ENCODE measurements at regions not wholly inside any gene's neighbourhood (a gene's known extent, or its start where the extent isn't known, plus 50 kb on each side); places are given as distances from the start of the nearest gene placed in this dataset.
"Not testable (repeated sequence)": the region's sequence is repeated elsewhere in the genome, so short reads cannot be mapped to it uniquely, and the experiment has no call there.

DNA sequence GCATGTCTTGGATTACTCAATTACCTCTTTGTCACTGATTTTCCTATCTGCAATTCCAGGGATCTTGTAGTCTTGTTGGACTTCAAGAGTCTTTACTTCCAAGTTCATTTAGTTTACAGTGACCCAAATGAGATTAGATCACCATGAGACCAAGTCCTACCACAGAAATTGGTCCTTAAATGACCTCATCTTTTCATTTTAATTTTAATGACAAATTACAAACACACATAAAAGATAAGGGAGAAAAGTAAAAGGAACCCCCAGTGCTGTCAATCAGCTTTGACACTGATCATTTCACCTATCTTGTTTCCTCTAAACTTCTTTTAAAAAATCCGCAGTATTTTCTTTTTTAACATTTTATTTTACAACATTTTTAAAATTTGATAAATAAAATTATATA lies 54.9 kb upstream of the FYN start:
- Mint-ChIP-seq H3K9me3 (peaks cover 15% of the 10 kb centered on the region), H3K36me3 (ENCODE audit: low read depth) (no peaks in the 10 kb centered on the region), H3K27me3 (ENCODE audit: insufficient read depth) (peaks cover 15% of the 10 kb centered on the region), H3K4me1 (peaks cover 11% of the 10 kb centered on the region), H3K27ac (no peak overlapping the region), H3K4me3 (no peak overlapping the region)
- 100% methylated on average over 1 of the region's 1 CpG; no CpG with 5 or more reads in 1 of the 2 experiments for WGBS, 2 experiments (ENCODE audit: insufficient coverage in 1 of 2, insufficient read length in 1 of 2)
- Histone ChIP-seq H3K27me3 (ENCODE audit: control insufficient read depth, insufficient read depth, low read length, poor library complexity, severe bottlenecking) (no peaks in the 10 kb centered on the region), H3K36me3 (ENCODE audit: control insufficient read depth, insufficient read depth, low read length) (no peaks in the 10 kb centered on the region), H3K9ac (ENCODE audit: extremely low read depth, low read length, poor library complexity, severe bottlenecking) (no peak overlapping the region), H3K27ac (ENCODE audit: low read depth, low read length) (no peak overlapping the region), H3K4me3 (ENCODE audit: low read length) (no peak overlapping the region), H3K4me1 (ENCODE audit: control insufficient read depth, insufficient read depth, low read length) (peaks cover 5% of the 10 kb centered on the region), H3K9me3 (ENCODE audit: control insufficient read depth, low read length) (peaks cover 6% of the 10 kb centered on the region)
- TF ChIP-seq, protein P1, sequence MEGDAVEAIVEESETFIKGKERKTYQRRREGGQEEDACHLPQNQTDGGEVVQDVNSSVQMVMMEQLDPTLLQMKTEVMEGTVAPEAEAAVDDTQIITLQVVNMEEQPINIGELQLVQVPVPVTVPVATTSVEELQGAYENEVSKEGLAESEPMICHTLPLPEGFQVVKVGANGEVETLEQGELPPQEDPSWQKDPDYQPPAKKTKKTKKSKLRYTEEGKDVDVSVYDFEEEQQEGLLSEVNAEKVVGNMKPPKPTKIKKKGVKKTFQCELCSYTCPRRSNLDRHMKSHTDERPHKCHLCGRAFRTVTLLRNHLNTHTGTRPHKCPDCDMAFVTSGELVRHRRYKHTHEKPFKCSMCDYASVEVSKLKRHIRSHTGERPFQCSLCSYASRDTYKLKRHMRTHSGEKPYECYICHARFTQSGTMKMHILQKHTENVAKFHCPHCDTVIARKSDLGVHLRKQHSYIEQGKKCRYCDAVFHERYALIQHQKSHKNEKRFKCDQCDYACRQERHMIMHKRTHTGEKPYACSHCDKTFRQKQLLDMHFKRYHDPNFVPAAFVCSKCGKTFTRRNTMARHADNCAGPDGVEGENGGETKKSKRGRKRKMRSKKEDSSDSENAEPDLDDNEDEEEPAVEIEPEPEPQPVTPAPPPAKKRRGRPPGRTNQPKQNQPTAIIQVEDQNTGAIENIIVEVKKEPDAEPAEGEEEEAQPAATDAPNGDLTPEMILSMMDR (conservative IDR thresholded peaks at IDR 0.05): no peak
- no peak for DNase-seq

DNA sequence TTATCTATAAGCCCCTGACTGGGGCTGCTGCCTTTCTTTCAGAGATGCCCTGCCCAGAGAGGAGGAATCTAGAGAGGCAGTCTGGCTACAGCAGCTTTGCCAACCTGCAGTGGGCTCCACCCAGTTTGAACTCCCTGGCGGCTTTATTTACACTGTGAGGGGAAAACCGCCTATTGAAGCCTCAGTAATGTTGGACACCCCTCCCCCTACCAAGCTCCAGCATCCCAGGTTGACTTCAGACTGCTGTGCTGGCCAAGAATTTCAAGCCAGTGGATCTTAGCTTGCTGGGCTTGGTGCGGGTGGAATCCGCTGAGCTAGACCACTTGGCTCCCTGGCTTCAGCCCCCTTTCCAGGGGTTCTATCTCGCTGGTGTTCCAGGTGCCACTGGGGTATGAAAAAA lies 61.4 kb upstream of the FYN start:
- not testable (repeated sequence) for H3K36me3 Mint-ChIP-seq (ENCODE audit: low read depth); H3K4me1 ChIP-seq (ENCODE audit: control insufficient read depth, insufficient read depth, low read length); H3K27me3 ChIP-seq (ENCODE audit: control insufficient read depth, insufficient read depth, low read length, poor library complexity, severe bottlenecking); H3K4me1 Mint-ChIP-seq; DNase-seq; H3K4me3 Mint-ChIP-seq; H3K27ac Mint-ChIP-seq; H3K36me3 ChIP-seq (ENCODE audit: control insufficient read depth, insufficient read depth, low read length); H3K4me3 ChIP-seq (ENCODE audit: low read length); H3K9me3 ChIP-seq (ENCODE audit: control insufficient read depth, low read length); H3K27ac ChIP-seq (ENCODE audit: low read depth, low read length); H3K9ac ChIP-seq (ENCODE audit: extremely low read depth, low read length, poor library complexity, severe bottlenecking)
- 78 to 87% methylated on average over 4 to 5 of the region's 5 CpGs for WGBS, 2 experiments (ENCODE audit: insufficient coverage in 1 of 2, insufficient read length in 1 of 2)
- H3K27me3 Mint-ChIP-seq (ENCODE audit: insufficient read depth): peaks cover 14% of the 10 kb centered on the region
- H3K9me3 Mint-ChIP-seq: peaks cover 15% of the 10 kb centered on the region

DNA sequence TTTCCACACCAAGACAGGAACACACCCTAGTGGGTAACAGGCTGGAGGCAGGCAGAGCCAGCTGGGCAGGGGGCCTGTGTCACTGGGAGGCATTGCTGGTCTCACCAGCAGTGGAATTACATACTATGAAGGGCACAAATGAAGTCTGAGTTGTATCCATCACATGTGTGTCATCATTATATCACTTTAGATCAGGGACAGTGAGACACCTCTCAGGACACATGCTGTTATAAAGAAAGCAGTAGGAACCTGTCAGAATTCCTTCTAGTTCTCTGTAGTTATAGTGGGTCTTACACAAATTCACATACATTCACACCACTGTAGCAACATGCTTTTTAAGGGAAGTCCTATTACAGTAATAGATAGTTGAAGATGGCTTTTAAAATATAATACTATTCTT lies 63.5 kb upstream of the FYN start:
- peaks cover 13% of the 10 kb centered on the region for H3K9me3 Mint-ChIP-seq
- Histone ChIP-seq H3K27ac (ENCODE audit: low read depth, low read length) (no peak overlapping the region), H3K9me3 (ENCODE audit: control insufficient read depth, low read length) (peaks cover 7% of the 10 kb centered on the region), H3K4me1 (ENCODE audit: control insufficient read depth, insufficient read depth, low read length) (no peaks in the 10 kb centered on the region), H3K9ac (ENCODE audit: extremely low read depth, low read length, poor library complexity, severe bottlenecking) (no peak overlapping the region), H3K27me3 (ENCODE audit: control insufficient read depth, insufficient read depth, low read length, poor library complexity, severe bottlenecking) (no peaks in the 10 kb centered on the region), H3K4me3 (ENCODE audit: low read length) (no peak overlapping the region), H3K36me3 (ENCODE audit: control insufficient read depth, insufficient read depth, low read length) (no peaks in the 10 kb centered on the region)
- peaks cover 11% of the 10 kb centered on the region for H3K27me3 Mint-ChIP-seq (ENCODE audit: insufficient read depth)
- no peak overlapping the region for H3K4me3 Mint-ChIP-seq
- H3K4me1 Mint-ChIP-seq: peaks cover 2% of the 10 kb centered on the region
- TF ChIP-seq, protein P1 (conservative IDR thresholded peaks at IDR 0.05): no peak
- H3K36me3 Mint-ChIP-seq (ENCODE audit: low read depth): no peaks in the 10 kb centered on the region
- H3K27ac Mint-ChIP-seq: no peak overlapping the region
- DNase-seq: no peak

DNA sequence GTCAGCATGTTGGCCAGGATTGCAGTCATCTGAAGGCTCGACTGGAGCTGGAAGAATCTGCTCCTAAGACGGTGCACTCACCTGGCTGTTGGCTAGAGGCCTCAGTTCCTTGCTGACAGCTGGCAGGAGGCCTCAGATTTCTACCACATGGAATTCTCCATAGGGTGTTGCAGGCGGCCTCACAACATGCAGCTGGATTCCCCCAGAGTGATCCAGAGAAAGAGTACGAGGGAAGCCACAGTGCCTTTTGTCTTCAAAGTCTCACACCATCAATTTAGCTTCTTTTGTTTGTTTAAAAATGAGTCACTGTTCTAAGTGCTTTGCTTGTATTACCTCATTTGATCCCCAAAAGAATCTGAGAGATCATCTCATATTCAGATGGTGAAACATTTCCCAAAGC lies 65.5 kb upstream of the FYN start:
- DNase-seq: no peak
- Histone ChIP-seq H3K4me3 (ENCODE audit: low read length) (no peak overlapping the region), H3K27ac (ENCODE audit: low read depth, low read length) (no peak overlapping the region), H3K9me3 (ENCODE audit: control insufficient read depth, low read length) (peaks cover 10% of the 10 kb centered on the region), H3K36me3 (ENCODE audit: control insufficient read depth, insufficient read depth, low read length) (no peaks in the 10 kb centered on the region), H3K27me3 (ENCODE audit: control insufficient read depth, insufficient read depth, low read length, poor library complexity, severe bottlenecking) (no peaks in the 10 kb centered on the region), H3K4me1 (ENCODE audit: control insufficient read depth, insufficient read depth, low read length) (no peaks in the 10 kb centered on the region), H3K9ac (ENCODE audit: extremely low read depth, low read length, poor library complexity, severe bottlenecking) (no peak overlapping the region)
- Mint-ChIP-seq H3K36me3 (ENCODE audit: low read depth) (peaks cover 2% of the 10 kb centered on the region), H3K27ac (no peak overlapping the region), H3K27me3 (ENCODE audit: insufficient read depth) (peaks cover 6% of the 10 kb centered on the region), H3K4me3 (no peak overlapping the region), H3K4me1 (peaks cover 2% of the 10 kb centered on the region), H3K9me3 (peaks cover 10% of the 10 kb centered on the region)
- WGBS, 2 experiments (ENCODE audit: insufficient coverage in 1 of 2, insufficient read length in 1 of 2): 72 to 79% methylated on average over 3 to 4 of the region's 4 CpGs
- TF ChIP-seq, protein P1 (conservative IDR thresholded peaks at IDR 0.05): no peak

Data from endodermal cell (in vitro differentiated cells).